ENCODE measurements at regions not wholly inside any gene's neighbourhood (a gene's known extent, or its start where the extent isn't known, plus 50 kb on each side); places are given as distances from the start of the nearest gene placed in this dataset.

DNA sequence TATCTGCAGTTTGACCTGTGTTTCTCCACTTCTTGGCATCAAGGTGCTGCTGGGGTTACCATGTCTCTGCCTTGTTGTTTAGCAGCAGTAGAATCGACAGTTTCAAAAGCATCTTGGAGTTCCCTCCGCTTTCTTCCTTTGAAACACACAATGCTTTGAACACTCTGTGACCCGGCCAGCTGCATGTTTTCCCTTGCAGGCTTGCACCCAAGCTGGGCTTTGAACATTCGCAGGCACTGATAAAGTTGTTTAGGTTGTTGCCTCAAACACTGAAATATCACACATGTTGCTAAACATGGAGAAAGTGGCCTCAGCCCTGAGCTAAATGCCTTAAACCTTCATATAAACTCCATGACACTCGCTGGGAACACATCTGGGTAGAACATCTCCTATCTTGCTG lies 251.7 kb downstream of the TSN start:
- TF ChIP-seq, protein P1, sequence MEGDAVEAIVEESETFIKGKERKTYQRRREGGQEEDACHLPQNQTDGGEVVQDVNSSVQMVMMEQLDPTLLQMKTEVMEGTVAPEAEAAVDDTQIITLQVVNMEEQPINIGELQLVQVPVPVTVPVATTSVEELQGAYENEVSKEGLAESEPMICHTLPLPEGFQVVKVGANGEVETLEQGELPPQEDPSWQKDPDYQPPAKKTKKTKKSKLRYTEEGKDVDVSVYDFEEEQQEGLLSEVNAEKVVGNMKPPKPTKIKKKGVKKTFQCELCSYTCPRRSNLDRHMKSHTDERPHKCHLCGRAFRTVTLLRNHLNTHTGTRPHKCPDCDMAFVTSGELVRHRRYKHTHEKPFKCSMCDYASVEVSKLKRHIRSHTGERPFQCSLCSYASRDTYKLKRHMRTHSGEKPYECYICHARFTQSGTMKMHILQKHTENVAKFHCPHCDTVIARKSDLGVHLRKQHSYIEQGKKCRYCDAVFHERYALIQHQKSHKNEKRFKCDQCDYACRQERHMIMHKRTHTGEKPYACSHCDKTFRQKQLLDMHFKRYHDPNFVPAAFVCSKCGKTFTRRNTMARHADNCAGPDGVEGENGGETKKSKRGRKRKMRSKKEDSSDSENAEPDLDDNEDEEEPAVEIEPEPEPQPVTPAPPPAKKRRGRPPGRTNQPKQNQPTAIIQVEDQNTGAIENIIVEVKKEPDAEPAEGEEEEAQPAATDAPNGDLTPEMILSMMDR (IDR thresholded peaks at IDR 0.05): no peak
- TF ChIP-seq POLR2AphosphoS5 (IDR thresholded peaks at IDR 0.05): no peak
- no peak for TF ChIP-seq POLR2A (IDR thresholded peaks at IDR 0.05)
- no peak for TF ChIP-seq EP300 (IDR thresholded peaks at IDR 0.05)
- 36 to 95% methylated on average over 3 to 5 of the region's 5 CpGs for WGBS, 2 donors (ENCODE audit: low coverage in 1 of 2)
- H3K27ac ChIP-seq: no peak overlapping the region
- H3K9me3 ChIP-seq: no peaks in the 10 kb centered on the region
- no peak overlapping the region for H3K4me3 ChIP-seq
- ATAC-seq: no peak
- H3K36me3 ChIP-seq: no peaks in the 10 kb centered on the region
- no peaks in the 10 kb centered on the region for H3K27me3 ChIP-seq
- H3K4me1 ChIP-seq: no peaks in the 10 kb centered on the region

DNA sequence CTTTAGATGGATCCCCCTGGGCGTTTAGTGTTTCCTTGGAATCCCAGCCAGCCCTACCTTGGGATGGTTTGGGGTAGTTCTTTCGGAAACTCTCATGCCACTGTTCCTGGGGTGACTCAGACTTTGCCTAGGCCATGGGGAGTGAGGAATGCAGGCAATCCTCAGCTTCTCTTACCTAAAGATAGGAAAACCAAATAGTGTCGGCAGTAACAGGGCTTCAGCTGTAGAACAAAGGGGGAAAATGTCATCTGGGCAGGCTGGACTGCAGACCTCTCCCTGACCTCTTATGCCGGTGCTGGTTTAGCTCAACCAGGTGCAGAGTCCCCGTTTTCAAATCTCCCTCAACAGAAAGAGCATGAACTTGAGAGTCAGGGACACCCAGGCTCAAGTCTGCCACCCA lies 252.1 kb downstream of the TSN start:
- no peak for TF ChIP-seq POLR2AphosphoS5 (IDR thresholded peaks at IDR 0.05)
- TF ChIP-seq POLR2A (IDR thresholded peaks at IDR 0.05): no peak
- TF ChIP-seq, protein P1 (IDR thresholded peaks at IDR 0.05): no peak
- TF ChIP-seq EP300 (IDR thresholded peaks at IDR 0.05): no peak
- no peaks in the 10 kb centered on the region for H3K9me3 ChIP-seq
- H3K36me3 ChIP-seq: no peaks in the 10 kb centered on the region
- no peaks in the 10 kb centered on the region for H3K27me3 ChIP-seq
- no peak for ATAC-seq
- no peaks in the 10 kb centered on the region for H3K4me1 ChIP-seq
- 59 to 76% methylated on average over 4 of the region's 5 CpGs for WGBS, 2 donors (ENCODE audit: low coverage in 1 of 2)
- no peak overlapping the region for H3K4me3 ChIP-seq
- H3K27ac ChIP-seq: no peak overlapping the region

DNA sequence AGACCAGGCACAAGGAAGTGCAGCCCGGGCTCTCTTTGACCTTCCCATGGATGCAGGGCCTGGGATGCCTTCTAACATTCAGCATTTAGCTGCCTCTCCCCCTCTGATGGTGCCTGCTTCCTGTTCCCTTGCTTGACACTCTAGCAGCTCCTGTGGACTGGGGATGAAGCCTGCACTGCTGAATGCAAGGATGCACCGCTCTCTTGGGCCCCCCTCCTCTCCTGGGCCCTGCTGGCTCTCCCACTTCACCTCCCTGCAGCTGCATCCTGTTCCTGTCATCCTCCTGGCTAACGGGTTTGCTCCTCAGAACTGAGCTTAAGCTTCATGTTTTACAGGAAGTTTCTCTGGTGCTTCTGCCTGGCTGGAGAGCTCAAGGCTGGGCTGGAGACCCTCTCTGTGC lies 254.1 kb downstream of the TSN start:
- ATAC-seq: no peak
- TF ChIP-seq, protein P1 (IDR thresholded peaks at IDR 0.05): no peak
- TF ChIP-seq EP300 (IDR thresholded peaks at IDR 0.05) (no peak), POLR2AphosphoS5 (IDR thresholded peaks at IDR 0.05) (no peak), POLR2A (IDR thresholded peaks at IDR 0.05) (no peak)
- H3K9me3 ChIP-seq: no peaks in the 10 kb centered on the region
- no peaks in the 10 kb centered on the region for H3K27me3 ChIP-seq
- WGBS, 2 donors (ENCODE audit: low coverage in 1 of 2): 40% methylated on average over 1 of the region's 3 CpGs; no CpG with 5 or more reads in 1 of the 2 donors
- no peaks in the 10 kb centered on the region for H3K36me3 ChIP-seq
- no peaks in the 10 kb centered on the region for H3K4me1 ChIP-seq
- H3K4me3 ChIP-seq: no peak overlapping the region
- no peak overlapping the region for H3K27ac ChIP-seq

DNA sequence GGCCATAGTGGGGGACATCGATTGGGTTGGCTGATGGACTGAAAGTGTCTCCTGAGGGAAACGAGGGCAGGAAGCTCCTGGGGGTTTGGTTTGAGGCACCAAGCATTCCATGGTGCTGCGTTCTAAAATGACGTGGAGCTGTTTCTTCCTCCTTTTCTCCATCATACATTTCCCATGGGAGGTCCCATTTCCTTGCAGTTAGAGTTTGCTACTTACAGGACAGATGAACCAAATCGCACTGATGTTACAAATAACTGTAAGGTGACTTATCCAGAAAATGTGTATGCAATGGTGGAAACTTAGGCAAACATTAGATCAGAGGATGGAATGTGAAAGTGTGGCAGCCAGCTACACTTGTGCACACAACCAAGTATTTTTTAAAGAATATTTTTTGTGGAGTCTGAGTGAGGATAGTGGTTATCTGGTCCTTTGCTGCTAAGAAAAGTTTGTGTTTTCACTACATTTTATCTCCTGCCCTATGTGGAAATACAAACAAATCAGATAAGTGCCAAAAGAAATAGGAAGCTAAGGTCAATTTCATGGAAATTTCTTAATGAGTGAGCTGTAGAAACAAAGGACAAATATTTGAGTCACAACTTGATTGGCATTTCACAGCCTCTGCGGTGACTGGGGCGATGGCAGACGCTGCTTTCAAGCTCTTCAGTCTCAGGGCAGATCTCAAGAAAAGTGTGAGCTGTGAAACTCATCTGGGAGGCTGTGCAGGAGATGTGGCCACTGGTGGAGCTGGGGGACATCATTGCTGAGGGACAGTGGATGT lies 256.2 kb downstream of the TSN start:
- WGBS, 2 donors (ENCODE audit: low coverage in 1 of 2): 74 to 75% methylated on average over 5 to 8 of the region's 8 CpGs
- TF ChIP-seq POLR2AphosphoS5 (IDR thresholded peaks at IDR 0.05): no peak
- TF ChIP-seq EP300 (IDR thresholded peaks at IDR 0.05): no peak
- TF ChIP-seq, protein P1 (IDR thresholded peaks at IDR 0.05): no peak
- no peak for TF ChIP-seq POLR2A (IDR thresholded peaks at IDR 0.05)
- no peak for ATAC-seq

DNA sequence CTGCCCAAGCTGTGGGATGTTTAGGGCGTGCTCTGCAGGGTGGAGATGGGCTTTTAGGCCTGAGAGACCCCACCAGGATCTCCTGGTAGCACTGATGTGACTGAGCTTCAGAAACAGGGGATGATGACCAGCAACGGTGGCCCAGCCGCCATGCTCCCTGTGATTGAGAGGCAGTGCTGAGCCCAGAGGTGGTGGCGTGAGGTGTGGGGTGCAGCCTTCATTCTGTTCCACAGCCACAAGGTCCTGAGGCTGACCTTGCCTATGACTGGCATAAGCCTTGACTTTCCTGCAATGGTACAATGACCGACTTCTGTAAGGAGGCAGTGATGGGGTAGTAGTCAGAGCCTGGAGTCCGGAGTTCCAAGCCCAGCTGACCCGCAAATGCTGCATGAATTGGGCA lies 263.3 kb downstream of the TSN start:
- 100% methylated on average over 1 of the region's 7 CpGs; no CpG with 5 or more reads in 1 of the 2 donors for WGBS, 2 donors (ENCODE audit: low coverage in 1 of 2)
- ATAC-seq: no peak
- no peaks in the 10 kb centered on the region for H3K36me3 ChIP-seq
- no peaks in the 10 kb centered on the region for H3K9me3 ChIP-seq
- H3K4me1 ChIP-seq: no peaks in the 10 kb centered on the region
- no peak overlapping the region for H3K4me3 ChIP-seq
- H3K27ac ChIP-seq: no peak overlapping the region
- peaks cover 9% of the 10 kb centered on the region for H3K27me3 ChIP-seq
- no peak for TF ChIP-seq EP300 (IDR thresholded peaks at IDR 0.05)
- TF ChIP-seq, protein P1 (IDR thresholded peaks at IDR 0.05): no peak
- no peak for TF ChIP-seq POLR2A (IDR thresholded peaks at IDR 0.05)
- no peak for TF ChIP-seq POLR2AphosphoS5 (IDR thresholded peaks at IDR 0.05)

More for the DNA sequence above, 256.2 kb downstream of the TSN start:
- no peaks in the 10 kb centered on the region for H3K36me3 ChIP-seq
- no peaks in the 10 kb centered on the region for H3K9me3 ChIP-seq
- no peaks in the 10 kb centered on the region for H3K27me3 ChIP-seq
- no peaks in the 10 kb centered on the region for H3K4me1 ChIP-seq
- no peak overlapping the region for H3K27ac ChIP-seq
- no peak overlapping the region for H3K4me3 ChIP-seq

Data from gastroesophageal sphincter (tissue), 4 donors.